Left renal pelvis (tissue), 4 donors: ENCODE measurements at regions not wholly inside any gene's neighbourhood (a gene's known extent, or its start where the extent isn't known, plus 50 kb on each side); places are given as distances from the start of the nearest gene placed in this dataset.
"Not testable (repeated sequence)": the region's sequence is repeated elsewhere in the genome, so short reads cannot be mapped to it uniquely, and the experiment has no call there.

Experiments
- DNase-seq, 4 donors: peaks; one replicate each; pipeline ENCODE4 v3.0.0-alpha.2; 2013; ENCODE audit warnings: low read depth in 4 of 4, low spot score in 3 of 4

- peak; percentile 29 to 61 (median 34) for DNase-seq
These were observed 94.9 kb upstream of the GOT2 start for GRCh38 chr16:58828901-58829545.

- DNase-seq, result no peak
These were observed 90.1 kb upstream of the GOT2 start for GRCh38 chr16:58824201-58824600.

GRCh38 chr16:58821886-58822285 lies 87.8 kb upstream of the GOT2 start:
- DNase-seq, result no peak

- DNase-seq, result no peak
These were observed 86.3 kb upstream of the GOT2 start for GRCh38 chr16:58820411-58820810.

- no peak for DNase-seq
These were observed 81.2 kb upstream of the GOT2 start for GRCh38 chr16:58815181-58815888.

GRCh38 chr16:58814348-58814801 lies 80.3 kb upstream of the GOT2 start:
- peak in 3 of 4 donors; percentile 22 to 38 (median 27) for DNase-seq

GRCh38 chr16:58809213-58809612 lies 75.1 kb upstream of the GOT2 start:
- no peak for DNase-seq

GRCh38 chr16:58807276-58807675 lies 73.2 kb upstream of the GOT2 start:
- DNase-seq, result no peak

GRCh38 chr16:58801838-58802237 lies 67.7 kb upstream of the GOT2 start:
- no peak for DNase-seq

- DNase-seq, result no peak
These were observed 63.2 kb upstream of the GOT2 start for GRCh38 chr16:58797137-58797801.

GRCh38 chr16:58793366-58793765 lies 59.2 kb upstream of the GOT2 start:
- no peak for DNase-seq

GRCh38 chr16:58792188-58792587 lies 58.1 kb upstream of the GOT2 start:
- no peak for DNase-seq

GRCh38 chr16:58790816-58791557 lies 56.9 kb upstream of the GOT2 start:
- not testable (repeated sequence) for DNase-seq

- DNase-seq, result no peak
These were observed 55.2 kb upstream of the GOT2 start for GRCh38 chr16:58789351-58789750.
